HEK293T (cell line): ENCODE measurements at regions not wholly inside any gene's neighbourhood (a gene's known extent, or its start where the extent isn't known, plus 50 kb on each side); places are given as distances from the start of the nearest gene placed in this dataset.

ENCODE experiments used
- ELF4 ChIP-seq: fragments of 450-650 bp; IDR thresholded peaks from 2 replicates; pipeline ENCODE4 v1.6.1; 2017; ENCODE audit warnings: antibody characterized with exemption
- L3MBTL2 ChIP-seq: fragments of 450-650 bp; conservative IDR thresholded peaks from 2 replicates; pipeline ENCODE4 v1.6.1; 2016; ENCODE audit warnings: mild to moderate bottlenecking
- LEF1 ChIP-seq: fragments of 450-650 bp; IDR thresholded peaks from 2 replicates; pipeline ENCODE4 v1.6.1; 2017; ENCODE audit warnings: mild to moderate bottlenecking, borderline replicate concordance
- PKNOX1 ChIP-seq: fragments of 450-650 bp; IDR thresholded peaks from 2 replicates; pipeline ENCODE4 v1.6.1; 2016
- SP1 ChIP-seq: fragments of 450-650 bp; IDR thresholded peaks from 2 replicates; pipeline ENCODE4 v1.6.1; 2017

GRCh38 chr13:88800505-88800904 is 1129.3 kb downstream of the SLITRK5 start:
- TF ChIP-seq PKNOX1 (no peak), SP1 (no peak), L3MBTL2 (no peak), ELF4 (no peak), LEF1 (no peak)
